K562 (cell line): ENCODE measurements at regions not wholly inside any gene's neighbourhood (a gene's known extent, or its start where the extent isn't known, plus 50 kb on each side); places are given as distances from the start of the nearest gene placed in this dataset.

Experiments used
- ATAC-seq: fragments of 200-7000 bp; cut with Tn5 transposase; 3 replicates; pipeline ENCODE4 v1.9.1; 2020; ENCODE audit warnings: moderate library complexity
- BruUV-seq: library from RNA; stranded (reverse); fragments of 400-500 nt; replicated peaks from 2 replicates; lab custom pipeline; 2021; lab: Mats Ljungman, UMichigan
- CTCF ChIA-PET: fragments of 300-600 bp; formaldehyde crosslinking; extraction: SDS; loops from one replicate; lab custom pipeline; 2021; ENCODE audit warnings: low intra/inter-chr PET ratio; lab: Yijun Ruan, JAX
- POLR2A ChIA-PET: fragments of 300-600, 350-650 bp; sonication (Branson Sonifier 250); formaldehyde crosslinking; extraction: SDS; loops from one replicate; lab custom pipeline; 2021; ENCODE audit warnings: antibody characterized with exemption, inconsistent platforms; lab: Yijun Ruan, JAX
- DNase-seq, 4 experiments: peaks; one replicate each; pipeline versions ENCODE4 v3.0.0 to v3.0.0-alpha.2; 2011 to 2018; ENCODE audit warnings: low spot score in 3 of 4, mixed read lengths in 3 of 4; ENCODE audit errors: extremely low read depth in 1 of 4
- FAIRE-seq: peaks from 2 replicates; lab custom pipeline; 2011; peaks lifted over from hg19 to GRCh38; lab: Jason Lieb, UNC
- H2AFZ ChIP-seq: 2 replicates; pipeline ENCODE4 v1.6.0; 2011; ENCODE audit warnings: low read depth, low read length, control low read depth, inconsistent platforms
- H3K27ac ChIP-seq: fragments of 200-600 bp; 3 replicates; pipeline ENCODE4 v1.8.0; 2011; ENCODE audit warnings: low read depth, mild to moderate bottlenecking, control low read depth, inconsistent platforms, low read length, moderate library complexity, mixed read lengths; ENCODE audit errors: extremely low read depth
- H3K27me3 ChIP-seq, 2 experiments: fragments of 300-600 bp in 1 of 2; 2 replicates in 1 of 2; 3 replicates in 1 of 2; pipeline versions ENCODE4 v1.6.0 to v1.8.0; 2011; ENCODE audit warnings: inconsistent platforms in 2 of 2, low read length in 2 of 2, mild to moderate bottlenecking in 1 of 2, mixed read lengths in 1 of 2, moderate library complexity in 1 of 2; ENCODE audit not compliant: control insufficient read depth in 2 of 2, insufficient read depth in 2 of 2
- H3K36me3 ChIP-seq: fragments of 300-600 bp; 3 replicates; pipeline ENCODE4 v1.8.0; 2011; ENCODE audit warnings: mild to moderate bottlenecking, low read length, inconsistent platforms; ENCODE audit not compliant: control insufficient read depth, insufficient read depth
- H3K4me1 ChIP-seq, 2 experiments: fragments of 200-600 bp in 1 of 2; replicated peaks in 1 of 2; 2 replicates in 1 of 2; 3 replicates in 1 of 2; pipeline versions ENCODE4 v1.5.1 to v1.8.0; 2011; ENCODE audit warnings: inconsistent platforms in 2 of 2, low read length in 2 of 2, mild to moderate bottlenecking in 1 of 2, mixed read lengths in 1 of 2, moderate library complexity in 1 of 2; ENCODE audit not compliant: control insufficient read depth in 2 of 2, insufficient read depth in 2 of 2
- H3K4me2 ChIP-seq: 2 replicates; pipeline ENCODE4 v1.6.1; 2011; ENCODE audit warnings: low read length, control low read depth, inconsistent platforms, mixed read lengths; ENCODE audit not compliant: insufficient read depth
- H3K4me3 ChIP-seq: fragments of 200-600 bp; sonication (generic), shearing (Covaris generic); 2 replicates; pipeline ENCODE4 v1.5.1; 2016; ENCODE audit warnings: control low read depth, inconsistent platforms
- H3K79me2 ChIP-seq: fragments of 200-600 bp; 3 replicates; pipeline ENCODE4 v1.8.0; 2011; ENCODE audit warnings: low read length, inconsistent platforms; ENCODE audit not compliant: control insufficient read depth, insufficient read depth
- H3K9ac ChIP-seq, 2 experiments: 2 replicates each; pipeline versions ENCODE4 v1.6.0 to v1.6.1; 2011; ENCODE audit warnings: low read depth in 2 of 2, low read length in 2 of 2, control low read depth in 1 of 2, inconsistent platforms in 1 of 2, mild to moderate bottlenecking in 1 of 2, mixed read lengths in 1 of 2; ENCODE audit not compliant: insufficient read depth in 1 of 2
- H3K9me1 ChIP-seq: one replicate; pipeline ENCODE4 v1.6.0; 2011; ENCODE audit warnings: inconsistent platforms, mild to moderate bottlenecking, low read length, moderate library complexity; ENCODE audit not compliant: control insufficient read depth, insufficient read depth
- H3K9me3 ChIP-seq: replicated peaks from 2 replicates; pipeline ENCODE4 v1.5.1; 2011; ENCODE audit warnings: low read depth, low read length, inconsistent platforms; ENCODE audit not compliant: control insufficient read depth, insufficient read depth
- H4K20me1 ChIP-seq: replicated peaks from 2 replicates; pipeline ENCODE4 v1.6.1; 2011; ENCODE audit warnings: low read length, inconsistent platforms, mixed read lengths; ENCODE audit not compliant: control insufficient read depth, insufficient read depth
- BDP1 ChIP-seq: IDR thresholded peaks from 3 replicates; pipeline ENCODE4 v1.6.1; 2011; ENCODE audit not compliant: insufficient read length, insufficient read depth
- CHD4 ChIP-seq: fragments of 200-600 bp; sonication (generic); IDR thresholded peaks from 3 replicates; pipeline ENCODE4 v1.6.1; 2012; ENCODE audit warnings: low read depth, mild to moderate bottlenecking, mixed read lengths, low read length, inconsistent platforms; ENCODE audit not compliant: insufficient read depth, insufficient replicate concordance, poor library complexity, severe bottlenecking
- HMG20A ChIP-seq: fragments of 450-650 bp; formaldehyde crosslinking; conservative IDR thresholded peaks from 2 replicates; pipeline ENCODE4 v1.4.0; 2020; ENCODE audit warnings: mild to moderate bottlenecking, mixed read lengths
- RBM25 ChIP-seq: fragments of 200-400 bp; formaldehyde crosslinking; IDR thresholded peaks from 2 replicates; pipeline ENCODE4 v1.6.1; 2018; ENCODE audit warnings: low read length, low read depth, moderate library complexity; ENCODE audit not compliant: severe bottlenecking
- RUNX1 ChIP-seq: sonication (generic); IDR thresholded peaks from 2 replicates; pipeline ENCODE4 v1.6.1; 2016; ENCODE audit warnings: antibody characterized with exemption, low read depth
- ZNF143 ChIP-seq: sonication (generic); formaldehyde crosslinking; IDR thresholded peaks from 2 replicates; pipeline ENCODE4 v1.9.0; 2022; ENCODE audit warnings: mild to moderate bottlenecking, missing genetic modification reagents
- ZNF316 ChIP-seq: fragments of 450-650 bp; IDR thresholded peaks from 2 replicates; pipeline ENCODE4 v1.6.1; 2016
- ZNF589 ChIP-seq: fragments of 200-800 bp; sonication (Bioruptor generic); IDR thresholded peaks from 2 replicates; pipeline ENCODE4 v1.6.1; 2016; ENCODE audit warnings: low read depth, missing genetic modification characterization, missing compliant biosample characterization
- WGBS: fragments of 100-300 bp; shearing (Covaris generic); methylation state at CpG from one replicate; pipeline ENCODE4 v1.1.6; 2016; ENCODE audit warnings: low coverage, mixed read lengths; ENCODE audit not compliant: insufficient coverage; ENCODE audit errors: missing lambda C conversion rate; 5-methylcytosine and 5-hydroxymethylcytosine counted together
- in situ Hi-C: fragments of 300-500 bp; cut with MboI; formaldehyde crosslinking; loops from 4 replicates; pipeline ENCODE4 v1.15.0; 2018; ENCODE audit warnings: inconsistent platforms, mixed read lengths
- intact Hi-C: fragments of 100-400 bp; cut with micrococcal nuclease; formaldehyde crosslinking; loops from 2 replicates; pipeline ENCODE4 v1.14.2; 2022

- ATAC-seq (no peak), DNase-seq (no peak), FAIRE-seq (no peak)
- Histone ChIP-seq H3K79me2 (no peaks in the 10 kb centered on the region), H2AFZ (no peak overlapping the region), H3K4me3 (no peak overlapping the region), H3K9me1 (no peaks in the 10 kb centered on the region), H3K4me1 (no peaks in the 10 kb centered on the region), H3K36me3 (no peaks in the 10 kb centered on the region), H3K4me2 (no peak overlapping the region), H3K27ac (no peak overlapping the region), H3K27me3 (0 out of 5 replicates have a peak, but pooled peaks cover 0 to 4% of the 10 kb centered on the region in 2 experiments), H3K9me3 (no peaks in the 10 kb centered on the region), H3K9ac (no peak overlapping the region), H4K20me1 (no peaks in the 10 kb centered on the region)
- intact Hi-C loops (no loop called here), in situ Hi-C loops (no loop called here)
- no TSS peak for BruUV-seq
- ChIA-PET POLR2A (no interaction called here), CTCF (no interaction called here)
- WGBS: 0% methylated on average over 2 of the region's 2 CpGs
- no peak for TF ChIP-seq RUNX1
- TF ChIP-seq RBM25: peak; percentile 80
- no peak for TF ChIP-seq CHD4
- no peak for TF ChIP-seq ZNF316
- TF ChIP-seq ZNF143 (CRISPR knock-in tag): no peak
These were observed 299.3 kb downstream of the HIVEP2 start for GRCh38 chr6:142645663-142646062.

GRCh38 chr6:142647449-142648035 lies 297.4 kb downstream of the HIVEP2 start:
- Histone ChIP-seq H3K27me3 (0 out of 5 replicates have a peak, but pooled peaks cover 0 to 4% of the 10 kb centered on the region in 2 experiments), H3K27ac (no peak overlapping the region), H3K4me3 (no peak overlapping the region), H3K79me2 (no peaks in the 10 kb centered on the region), H2AFZ (no peak overlapping the region), H4K20me1 (no peaks in the 10 kb centered on the region), H3K36me3 (no peaks in the 10 kb centered on the region), H3K9me3 (no peaks in the 10 kb centered on the region), H3K9me1 (no peaks in the 10 kb centered on the region), H3K4me2 (no peak overlapping the region), H3K9ac (no peak overlapping the region), H3K4me1 (no peaks in the 10 kb centered on the region)
- FAIRE-seq: no peak
- ChIA-PET POLR2A (no interaction called here), CTCF (no interaction called here)
- in situ Hi-C loops: no loop called here
- intact Hi-C loops: no loop called here
- BruUV-seq: no TSS peak
- ATAC-seq: no peak
- 0% methylated on average over 6 of the region's 6 CpGs for WGBS
- no peak for TF ChIP-seq HMG20A
- TF ChIP-seq BDP1: no peak
- TF ChIP-seq ZNF589 (CRISPR knock-in tag): no peak
- DNase-seq: no peak
